ENCODE measurements at regions not wholly inside any gene's neighbourhood (a gene's known extent, or its start where the extent isn't known, plus 50 kb on each side); places are given as distances from the start of the nearest gene placed in this dataset.

DNA sequence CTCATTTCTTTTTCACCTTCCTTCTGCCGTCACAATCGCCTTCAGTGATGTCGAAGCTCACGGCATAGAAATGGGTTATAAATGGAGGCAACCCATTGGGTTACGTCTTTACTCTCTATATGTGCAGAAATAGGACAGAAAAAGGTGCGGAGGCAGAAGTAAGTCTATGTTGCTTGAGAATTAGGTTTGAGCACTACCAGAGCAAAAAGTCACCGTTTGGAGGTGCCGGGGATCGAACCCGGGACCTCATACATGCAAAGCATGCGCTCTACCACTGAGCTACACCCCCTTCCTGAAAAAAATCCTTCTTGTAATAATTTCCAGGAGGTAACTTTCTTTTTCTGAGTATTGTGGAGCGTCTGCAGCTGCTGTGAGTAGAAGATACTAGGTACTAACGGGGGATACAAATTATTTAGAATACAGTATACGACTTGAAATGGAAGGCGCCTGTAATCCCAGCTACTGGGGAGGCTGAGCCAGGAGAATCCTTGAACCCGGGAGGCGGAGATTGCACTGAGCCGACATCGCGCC is 134.2 kb downstream of the TRIM27 start:
- TF ChIP-seq, protein P1, sequence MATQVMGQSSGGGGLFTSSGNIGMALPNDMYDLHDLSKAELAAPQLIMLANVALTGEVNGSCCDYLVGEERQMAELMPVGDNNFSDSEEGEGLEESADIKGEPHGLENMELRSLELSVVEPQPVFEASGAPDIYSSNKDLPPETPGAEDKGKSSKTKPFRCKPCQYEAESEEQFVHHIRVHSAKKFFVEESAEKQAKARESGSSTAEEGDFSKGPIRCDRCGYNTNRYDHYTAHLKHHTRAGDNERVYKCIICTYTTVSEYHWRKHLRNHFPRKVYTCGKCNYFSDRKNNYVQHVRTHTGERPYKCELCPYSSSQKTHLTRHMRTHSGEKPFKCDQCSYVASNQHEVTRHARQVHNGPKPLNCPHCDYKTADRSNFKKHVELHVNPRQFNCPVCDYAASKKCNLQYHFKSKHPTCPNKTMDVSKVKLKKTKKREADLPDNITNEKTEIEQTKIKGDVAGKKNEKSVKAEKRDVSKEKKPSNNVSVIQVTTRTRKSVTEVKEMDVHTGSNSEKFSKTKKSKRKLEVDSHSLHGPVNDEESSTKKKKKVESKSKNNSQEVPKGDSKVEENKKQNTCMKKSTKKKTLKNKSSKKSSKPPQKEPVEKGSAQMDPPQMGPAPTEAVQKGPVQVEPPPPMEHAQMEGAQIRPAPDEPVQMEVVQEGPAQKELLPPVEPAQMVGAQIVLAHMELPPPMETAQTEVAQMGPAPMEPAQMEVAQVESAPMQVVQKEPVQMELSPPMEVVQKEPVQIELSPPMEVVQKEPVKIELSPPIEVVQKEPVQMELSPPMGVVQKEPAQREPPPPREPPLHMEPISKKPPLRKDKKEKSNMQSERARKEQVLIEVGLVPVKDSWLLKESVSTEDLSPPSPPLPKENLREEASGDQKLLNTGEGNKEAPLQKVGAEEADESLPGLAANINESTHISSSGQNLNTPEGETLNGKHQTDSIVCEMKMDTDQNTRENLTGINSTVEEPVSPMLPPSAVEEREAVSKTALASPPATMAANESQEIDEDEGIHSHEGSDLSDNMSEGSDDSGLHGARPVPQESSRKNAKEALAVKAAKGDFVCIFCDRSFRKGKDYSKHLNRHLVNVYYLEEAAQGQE (IDR thresholded peaks at IDR 0.05; ENCODE audit: insufficient read depth in 1 of 2, low read depth in 2 of 2, low read length in 2 of 2), result no peak
- TF ChIP-seq POLR2AphosphoS5 (IDR thresholded peaks at IDR 0.05; ENCODE audit: low read depth, low read length) (no peak), SIN3A (IDR thresholded peaks at IDR 0.05; ENCODE audit: borderline replicate concordance, insufficient read depth, low read length) (no peak)
